ENCODE measurements at regions not wholly inside any gene's neighbourhood (a gene's known extent, or its start where the extent isn't known, plus 50 kb on each side); places are given as distances from the start of the nearest gene placed in this dataset.

- DNase-seq (ENCODE audit: low read depth in 4 of 4, low spot score in 1 of 4) = no peak
Measured at GRCh38 chr16:26189536-26189935, 497.8 kb downstream of the HS3ST4 start.

- no peak for DNase-seq (ENCODE audit: low read depth in 4 of 4, low spot score in 1 of 4)
Measured at GRCh38 chr16:26194526-26194925, 502.8 kb downstream of the HS3ST4 start.

- no peak for DNase-seq (ENCODE audit: low read depth in 4 of 4, low spot score in 1 of 4)
Measured at GRCh38 chr16:26195225-26195624, 503.5 kb downstream of the HS3ST4 start.

- no peak for DNase-seq (ENCODE audit: low read depth in 4 of 4, low spot score in 1 of 4)
Measured at GRCh38 chr16:26196310-26196709, 504.6 kb downstream of the HS3ST4 start.

- no peak for DNase-seq (ENCODE audit: low read depth in 4 of 4, low spot score in 1 of 4)
Measured at GRCh38 chr16:26196802-26197201, 505.0 kb downstream of the HS3ST4 start.

- DNase-seq (ENCODE audit: low read depth in 4 of 4, low spot score in 1 of 4) = no peak
Measured at GRCh38 chr16:26197707-26198106, 505.9 kb downstream of the HS3ST4 start.

- DNase-seq (ENCODE audit: low read depth in 4 of 4, low spot score in 1 of 4) = no peak
Measured at GRCh38 chr16:26198221-26198620, 506.5 kb downstream of the HS3ST4 start.

- DNase-seq (ENCODE audit: low read depth in 4 of 4, low spot score in 1 of 4) = no peak
Measured at GRCh38 chr16:26204138-26204537, 512.4 kb downstream of the HS3ST4 start.

- no peak for DNase-seq (ENCODE audit: low read depth in 4 of 4, low spot score in 1 of 4)
Measured at GRCh38 chr16:26211542-26211941, 519.8 kb downstream of the HS3ST4 start.

GRCh38 chr16:26212599-26212998 is 520.8 kb downstream of the HS3ST4 start:
- no peak for DNase-seq (ENCODE audit: low read depth in 4 of 4, low spot score in 1 of 4)

GRCh38 chr16:26214581-26215174 is 522.9 kb downstream of the HS3ST4 start:
- DNase-seq (ENCODE audit: low read depth in 4 of 4, low spot score in 1 of 4) = no peak

- no peak for DNase-seq (ENCODE audit: low read depth in 4 of 4, low spot score in 1 of 4)
Measured at GRCh38 chr16:26220894-26221293, 529.1 kb downstream of the HS3ST4 start.

- DNase-seq (ENCODE audit: low read depth in 4 of 4, low spot score in 1 of 4) = no peak
Measured at GRCh38 chr16:26231647-26232046, 539.9 kb downstream of the HS3ST4 start.

- no peak for DNase-seq (ENCODE audit: low read depth in 4 of 4, low spot score in 1 of 4)
Measured at GRCh38 chr16:26240807-26241206, 549.0 kb downstream of the HS3ST4 start.

GRCh38 chr16:26247063-26247462 is 555.3 kb downstream of the HS3ST4 start:
- no peak for DNase-seq (ENCODE audit: low read depth in 4 of 4, low spot score in 1 of 4)

- DNase-seq (ENCODE audit: low read depth in 4 of 4, low spot score in 1 of 4) = no peak
Measured at GRCh38 chr16:26252598-26252997, 560.8 kb downstream of the HS3ST4 start.

- DNase-seq (ENCODE audit: low read depth in 4 of 4, low spot score in 1 of 4) = no peak
Measured at GRCh38 chr16:26261621-26262020, 569.9 kb downstream of the HS3ST4 start.

- DNase-seq (ENCODE audit: low read depth in 4 of 4, low spot score in 1 of 4) = no peak
Measured at GRCh38 chr16:26263406-26263805, 571.6 kb downstream of the HS3ST4 start.

- no peak for DNase-seq (ENCODE audit: low read depth in 4 of 4, low spot score in 1 of 4)
Measured at GRCh38 chr16:26267641-26268040, 575.9 kb downstream of the HS3ST4 start.

GRCh38 chr16:26269673-26270072 is 577.9 kb downstream of the HS3ST4 start:
- no peak for DNase-seq (ENCODE audit: low read depth in 4 of 4, low spot score in 1 of 4)

- no peak for DNase-seq (ENCODE audit: low read depth in 4 of 4, low spot score in 1 of 4)
Measured at GRCh38 chr16:26273607-26274006, 581.8 kb downstream of the HS3ST4 start.

- no peak for DNase-seq (ENCODE audit: low read depth in 4 of 4, low spot score in 1 of 4)
Measured at GRCh38 chr16:26275021-26275590, 583.3 kb downstream of the HS3ST4 start.

- DNase-seq (ENCODE audit: low read depth in 4 of 4, low spot score in 1 of 4) = no peak
Measured at GRCh38 chr16:26276289-26276688, 584.5 kb downstream of the HS3ST4 start.

Measured in stimulated activated CD4-positive, alpha-beta T cell treated with anti-CD3 and anti-CD28 coated beads, Interleukin-1b, Interleukin-23, amount 100 ng/mL, for 24 hours (primary cell).